ENCODE measurements at regions not wholly inside any gene's neighbourhood (a gene's known extent, or its start where the extent isn't known, plus 50 kb on each side); places are given as distances from the start of the nearest gene placed in this dataset.

DNA sequence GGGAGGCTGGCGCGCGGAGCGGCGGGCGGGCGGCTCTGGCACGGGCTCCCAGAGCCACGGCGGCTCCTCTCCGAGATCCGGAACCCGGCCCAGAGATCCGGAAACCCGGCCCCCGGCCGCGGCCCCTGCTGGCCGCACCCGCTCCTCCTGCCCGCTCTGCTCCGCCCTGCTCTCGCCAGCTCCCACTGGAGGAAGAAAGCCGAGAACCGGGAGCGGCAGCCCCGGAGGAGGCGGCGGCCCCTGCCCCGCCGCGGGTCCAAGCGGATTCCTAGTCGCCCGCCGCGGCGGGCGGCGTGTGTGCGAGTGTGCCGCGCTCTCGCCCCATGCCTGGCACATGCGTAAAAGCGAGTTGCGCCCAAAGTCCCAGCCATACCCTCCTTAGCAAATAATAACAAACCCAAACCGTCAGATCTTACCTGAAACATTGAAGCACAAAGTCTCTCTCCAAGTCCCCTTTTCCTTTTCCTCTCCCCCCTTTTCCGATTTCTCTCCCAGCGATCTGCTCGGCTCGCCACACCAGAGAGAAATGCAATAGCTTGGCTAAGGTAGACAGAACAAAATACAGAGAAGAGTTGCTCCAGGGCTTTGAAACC lies 108.7 kb upstream of the KCTD1 start:
- intact Hi-C loops (cut with DNase I), result loop anchor here (10.0 kb wide), 1 partner anchor 272 kb away; no protein-coding TSS in a partner anchor
- peak; percentile 89 for DNase-seq
- peak; percentile 94 for ATAC-seq (ENCODE audit: poor library complexity)

DNA sequence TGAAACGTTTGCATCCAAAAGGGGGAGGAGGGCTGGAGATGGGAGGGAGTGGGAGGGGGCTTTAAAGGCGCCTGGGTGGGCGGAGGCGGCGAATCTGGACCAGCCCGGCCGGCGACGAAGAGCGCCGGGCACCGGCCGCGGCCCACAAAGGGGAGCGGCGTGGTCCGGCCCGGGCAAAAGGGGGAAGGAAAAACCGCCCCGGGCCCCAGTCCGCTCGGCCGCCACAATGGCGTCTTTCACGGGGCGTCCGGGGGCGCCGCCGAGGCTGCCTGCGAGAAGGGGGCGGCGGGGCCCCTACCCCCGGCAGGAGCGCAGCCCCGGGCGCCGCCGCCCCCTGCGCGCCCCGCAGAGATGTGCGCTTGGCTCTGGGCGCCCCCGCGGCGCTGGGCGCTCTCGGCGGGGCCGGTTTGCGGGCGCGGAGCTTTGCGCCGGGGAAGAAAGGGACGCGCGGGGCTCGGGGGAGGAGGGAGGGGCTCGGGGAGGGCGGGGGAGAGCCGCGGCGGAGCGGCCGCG lies 108.1 kb upstream of the KCTD1 start:
- ATAC-seq (ENCODE audit: poor library complexity) (peak; percentile 26), DNase-seq (no peak)
- intact Hi-C loops (cut with DNase I), result loop anchor here (10.0 kb wide), 1 partner anchor 272 kb away; no protein-coding TSS in a partner anchor

DNA sequence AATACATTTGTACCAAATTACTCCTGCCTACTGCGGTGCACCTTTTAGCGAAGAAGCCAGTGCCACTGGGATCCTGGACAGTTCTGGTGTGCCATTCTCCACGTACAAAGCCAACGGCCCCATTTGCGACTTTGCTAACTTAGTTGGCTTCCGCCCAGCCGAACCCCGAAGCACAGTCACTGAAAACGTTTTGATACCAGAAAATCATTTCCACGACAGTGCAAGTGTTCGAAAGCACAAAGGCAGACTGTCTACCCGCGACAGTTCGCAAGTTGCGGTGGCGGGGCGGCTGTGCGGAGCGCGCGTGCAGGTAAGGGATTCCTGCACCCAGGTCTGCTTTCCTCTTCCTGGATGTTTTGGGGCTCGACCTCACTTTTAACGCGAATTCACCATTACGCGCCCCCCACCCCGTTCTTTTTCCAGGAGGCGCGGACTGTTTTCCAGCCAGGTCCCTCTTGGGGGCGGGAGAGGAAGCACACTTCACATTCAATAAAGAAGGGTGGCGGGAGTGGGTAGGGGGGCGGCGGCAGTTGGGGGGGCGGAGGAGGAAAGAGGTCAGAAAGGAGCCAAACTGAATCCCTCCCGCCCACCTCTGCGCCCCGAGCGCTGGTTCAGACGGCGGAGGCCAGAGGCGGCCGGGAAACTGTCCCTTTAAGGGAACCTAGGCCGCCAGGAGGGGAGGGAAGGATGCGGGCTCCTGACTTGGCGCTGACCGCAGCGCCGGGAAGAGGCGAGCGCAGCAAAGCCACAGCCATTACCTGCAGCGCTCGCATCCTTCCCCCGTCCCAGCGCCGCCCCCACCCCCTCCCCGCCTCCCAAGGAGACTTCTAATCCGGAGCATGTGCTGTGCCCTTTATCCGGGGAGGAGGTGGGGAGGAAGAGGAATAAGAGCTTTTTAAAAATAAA lies 107.4 kb upstream of the KCTD1 start:
- intact Hi-C loops (cut with DNase I), result loop anchor here (10.0 kb wide), 1 partner anchor 271 kb away; no protein-coding TSS in a partner anchor
- peak; percentile 83 for ATAC-seq (ENCODE audit: poor library complexity)
- DNase-seq, result peak; percentile 76

DNA sequence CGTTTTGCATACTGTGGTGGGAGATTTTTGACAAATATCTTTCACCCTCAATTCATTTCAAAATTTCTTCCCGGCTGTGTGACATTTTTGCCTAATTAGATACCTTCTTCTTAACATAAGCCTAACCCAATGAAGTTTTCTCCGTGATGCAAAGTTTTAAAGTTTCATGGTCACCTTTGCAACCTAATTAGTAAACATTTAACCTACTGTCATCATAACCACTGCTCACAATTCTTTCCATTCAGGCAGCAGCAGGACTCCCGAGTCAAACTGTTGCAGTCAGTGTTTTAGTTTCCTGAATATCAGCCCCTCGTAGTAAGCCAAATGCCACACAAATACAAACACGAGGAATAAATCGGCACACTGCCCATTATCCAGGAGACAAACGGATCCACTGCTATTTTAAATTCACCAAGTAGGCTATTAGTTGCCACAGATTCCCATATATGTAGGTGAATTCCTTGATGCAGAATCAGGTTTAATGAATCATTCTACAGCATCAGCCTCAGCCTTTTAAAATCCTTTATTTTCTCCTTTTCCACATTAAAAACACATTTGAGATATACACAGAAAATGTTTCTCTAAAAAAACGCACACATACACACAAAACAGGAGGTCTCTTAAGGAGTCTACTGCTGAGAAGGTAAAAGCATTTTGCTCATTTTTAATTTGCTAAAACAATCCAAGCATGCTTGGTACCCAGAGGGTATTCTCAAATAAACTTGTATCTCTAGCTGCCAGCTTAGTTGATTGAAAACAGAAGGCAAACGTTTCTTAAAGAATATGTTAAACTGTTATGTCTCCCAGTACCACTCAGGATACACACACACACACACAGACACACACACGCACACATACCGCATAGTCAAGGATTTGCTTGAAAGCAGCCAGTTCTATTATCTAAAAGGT lies 106.5 kb upstream of the KCTD1 start:
- ATAC-seq (ENCODE audit: poor library complexity) (no peak), DNase-seq (no peak)
- intact Hi-C loops (cut with DNase I), result loop anchor here (10.0 kb wide), 1 partner anchor 270 kb away; no protein-coding TSS in a partner anchor

DNA sequence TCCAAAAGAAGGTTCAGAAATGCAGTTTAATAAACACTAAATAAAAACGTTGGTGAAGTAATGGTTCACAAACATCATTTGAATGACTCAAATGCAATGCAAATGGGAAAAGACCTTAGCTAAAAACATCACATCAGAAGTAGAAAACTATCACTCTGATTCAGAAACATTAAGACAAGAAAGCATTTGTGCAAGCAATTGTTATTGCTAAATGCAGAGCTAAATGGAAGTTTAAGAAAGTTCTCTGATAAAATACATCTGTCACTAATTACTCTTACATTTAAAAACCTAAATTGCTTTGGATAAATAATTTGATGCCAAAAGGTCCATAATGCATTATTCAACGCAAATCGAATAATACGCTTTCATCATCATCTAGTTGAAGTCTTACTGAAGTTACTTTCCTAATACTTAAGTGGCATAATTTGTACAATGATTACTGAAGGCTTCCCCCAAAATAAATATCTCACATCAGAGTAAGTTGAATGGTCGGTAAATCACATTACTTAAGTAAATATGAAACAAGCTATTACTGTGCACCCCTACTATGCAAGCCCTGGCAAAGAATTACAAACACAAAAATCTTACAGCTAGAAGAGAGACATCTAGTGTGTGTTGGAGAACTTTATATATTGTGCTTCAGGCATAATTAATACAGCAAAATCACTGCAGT lies 105.7 kb upstream of the KCTD1 start:
- no peak for ATAC-seq (ENCODE audit: poor library complexity)
- intact Hi-C loops (cut with DNase I), result loop anchor here (10.0 kb wide), 1 partner anchor 269 kb away; no protein-coding TSS in a partner anchor

DNA sequence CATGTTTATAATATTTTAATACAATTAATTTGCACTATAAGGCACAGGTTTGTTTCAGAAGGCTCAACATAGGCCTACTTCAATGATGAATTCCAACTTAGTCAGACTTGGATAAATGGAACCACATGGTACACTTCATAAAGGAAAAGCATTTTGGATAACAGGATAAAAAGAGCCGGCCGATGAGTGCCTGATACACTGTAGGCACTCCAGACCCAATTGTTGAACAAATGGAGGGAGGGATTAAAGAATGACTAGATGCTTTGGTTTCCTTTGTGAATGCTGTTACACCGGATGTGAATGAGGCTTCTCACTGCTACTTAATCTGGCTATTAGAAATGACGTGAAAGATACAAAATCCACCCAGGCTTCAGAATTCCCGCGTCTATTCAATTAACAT lies 104.1 kb upstream of the KCTD1 start:
- no peak for DNase-seq
- intact Hi-C loops (cut with DNase I), result loop anchor here (10.0 kb wide), 1 partner anchor 268 kb away; no protein-coding TSS in a partner anchor
- no peak for ATAC-seq (ENCODE audit: poor library complexity)

More for the DNA sequence above, 105.7 kb upstream of the KCTD1 start:
- DNase-seq, result no peak

DNA sequence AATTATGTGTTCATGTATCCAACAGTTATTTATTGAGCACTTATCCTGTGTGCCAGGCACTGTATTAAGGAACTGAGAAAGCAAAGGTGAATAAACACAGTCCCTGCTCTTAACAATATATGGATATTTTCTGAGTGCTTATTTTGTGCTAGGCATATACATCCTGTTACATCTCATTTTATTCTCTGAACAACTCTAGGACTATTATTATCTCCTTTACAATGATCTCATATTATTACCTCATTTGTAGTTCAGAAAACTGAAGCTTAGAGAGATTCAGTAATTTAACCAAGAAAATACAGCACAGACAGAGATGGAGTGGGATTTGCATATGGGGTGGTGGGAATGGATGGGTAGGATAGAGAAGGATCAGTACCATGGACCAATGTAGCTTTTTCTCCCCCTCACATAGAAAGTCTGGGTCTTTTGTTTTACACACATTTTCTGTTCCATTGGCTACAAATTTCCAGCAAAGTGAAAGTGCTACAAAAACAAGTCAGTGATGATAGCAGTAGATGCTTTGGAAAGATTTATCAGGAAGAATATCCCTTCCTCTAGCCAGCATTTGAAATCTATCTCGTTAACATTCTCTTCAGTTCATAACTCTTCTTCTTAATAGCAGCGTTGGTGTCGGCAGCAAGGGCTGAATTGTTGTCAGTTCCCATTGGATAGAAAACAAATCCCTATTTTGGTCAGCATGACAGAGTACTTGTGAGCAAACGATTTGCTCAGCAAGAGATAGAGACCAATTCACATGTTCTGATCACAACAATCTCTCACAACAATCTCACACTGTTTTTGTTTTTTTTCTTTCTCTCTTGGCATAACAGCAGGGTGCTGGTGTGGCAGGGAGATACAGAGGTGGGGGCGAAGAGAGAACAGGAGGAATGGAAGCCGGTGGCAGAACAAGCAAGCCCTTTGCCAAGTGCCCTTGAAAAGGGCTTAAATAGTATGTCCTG lies 102.2 kb upstream of the KCTD1 start:
- intact Hi-C loops (cut with DNase I), result loop anchor here (10.0 kb wide), 1 partner anchor 266 kb away; no protein-coding TSS in a partner anchor
- DNase-seq (no peak), ATAC-seq (ENCODE audit: poor library complexity) (peak; percentile 71)

DNA sequence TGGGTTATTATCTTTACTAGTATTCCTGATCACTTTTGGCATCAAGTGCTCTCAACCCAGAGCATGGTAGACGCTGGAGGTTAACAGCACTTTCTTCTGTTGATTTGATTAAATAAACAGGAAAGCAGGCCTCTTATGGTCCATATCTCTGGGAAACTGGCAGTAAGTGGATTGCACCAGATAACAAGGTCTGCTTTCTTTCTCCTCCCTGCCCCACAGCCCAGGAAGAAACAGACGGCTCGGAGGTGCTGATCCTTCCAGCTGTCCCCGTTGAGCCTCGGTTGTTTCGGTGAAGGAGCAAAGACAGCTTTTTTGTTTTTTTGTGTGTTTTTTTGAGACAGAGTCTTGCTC lies 100.8 kb upstream of the KCTD1 start:
- ATAC-seq (ENCODE audit: poor library complexity), result no peak
- no peak for DNase-seq
- intact Hi-C loops (cut with DNase I), result no loop called here

DNA sequence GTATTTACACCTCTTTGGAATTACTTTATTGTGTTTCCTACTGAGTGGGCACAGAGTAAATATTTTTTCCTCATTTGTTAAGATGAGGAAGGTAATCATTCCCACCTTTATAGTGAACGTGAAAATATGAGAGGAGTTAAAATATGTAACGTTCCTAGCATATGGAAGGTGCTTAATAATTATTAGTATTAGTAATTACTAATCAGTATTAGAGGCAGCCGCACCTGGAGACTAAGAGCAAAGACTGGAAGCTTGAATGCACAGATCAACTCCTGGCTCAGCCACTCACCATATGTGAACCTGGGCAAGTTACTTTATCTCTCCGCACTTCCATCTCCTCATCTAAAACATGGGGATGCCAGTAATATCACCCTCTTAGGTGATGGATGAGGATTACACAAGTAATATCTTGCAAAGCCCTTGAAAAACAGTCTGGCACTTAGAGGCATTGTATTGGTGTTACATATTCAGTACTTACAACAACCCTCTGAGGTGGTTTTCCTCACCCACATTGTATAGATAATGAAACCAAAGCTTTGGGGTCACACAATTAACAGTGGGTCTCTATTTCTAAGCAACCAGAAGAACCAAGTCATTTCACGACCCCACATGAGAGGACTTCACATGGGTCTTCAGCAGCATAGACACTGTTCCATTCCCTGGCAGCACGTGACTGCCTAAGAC lies 100.3 kb upstream of the KCTD1 start:
- ATAC-seq (ENCODE audit: poor library complexity) (no peak), DNase-seq (no peak)
- intact Hi-C loops (cut with DNase I), result no loop called here

DNA sequence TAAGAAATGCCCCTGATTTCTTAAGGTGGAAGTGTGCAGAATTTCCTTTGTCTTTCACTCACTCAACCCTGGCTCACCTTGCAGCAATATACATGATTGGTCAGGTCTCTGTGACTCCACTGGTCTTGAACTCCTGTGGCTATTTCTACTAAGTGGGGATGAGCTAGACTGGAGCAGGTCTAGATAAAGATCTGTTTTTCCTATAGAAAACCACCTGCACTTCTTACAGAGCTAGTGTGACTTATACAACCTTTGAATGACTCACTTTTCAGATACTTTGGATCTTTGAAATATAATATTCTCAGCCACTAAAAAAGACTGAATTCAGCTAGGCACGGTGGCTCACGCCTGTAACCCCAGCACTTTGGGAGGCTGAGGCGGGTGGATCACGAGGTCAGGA lies 98.5 kb upstream of the KCTD1 start:
- ATAC-seq (ENCODE audit: poor library complexity) (no peak), DNase-seq (no peak)
- intact Hi-C loops (cut with DNase I), result no loop called here

DNA sequence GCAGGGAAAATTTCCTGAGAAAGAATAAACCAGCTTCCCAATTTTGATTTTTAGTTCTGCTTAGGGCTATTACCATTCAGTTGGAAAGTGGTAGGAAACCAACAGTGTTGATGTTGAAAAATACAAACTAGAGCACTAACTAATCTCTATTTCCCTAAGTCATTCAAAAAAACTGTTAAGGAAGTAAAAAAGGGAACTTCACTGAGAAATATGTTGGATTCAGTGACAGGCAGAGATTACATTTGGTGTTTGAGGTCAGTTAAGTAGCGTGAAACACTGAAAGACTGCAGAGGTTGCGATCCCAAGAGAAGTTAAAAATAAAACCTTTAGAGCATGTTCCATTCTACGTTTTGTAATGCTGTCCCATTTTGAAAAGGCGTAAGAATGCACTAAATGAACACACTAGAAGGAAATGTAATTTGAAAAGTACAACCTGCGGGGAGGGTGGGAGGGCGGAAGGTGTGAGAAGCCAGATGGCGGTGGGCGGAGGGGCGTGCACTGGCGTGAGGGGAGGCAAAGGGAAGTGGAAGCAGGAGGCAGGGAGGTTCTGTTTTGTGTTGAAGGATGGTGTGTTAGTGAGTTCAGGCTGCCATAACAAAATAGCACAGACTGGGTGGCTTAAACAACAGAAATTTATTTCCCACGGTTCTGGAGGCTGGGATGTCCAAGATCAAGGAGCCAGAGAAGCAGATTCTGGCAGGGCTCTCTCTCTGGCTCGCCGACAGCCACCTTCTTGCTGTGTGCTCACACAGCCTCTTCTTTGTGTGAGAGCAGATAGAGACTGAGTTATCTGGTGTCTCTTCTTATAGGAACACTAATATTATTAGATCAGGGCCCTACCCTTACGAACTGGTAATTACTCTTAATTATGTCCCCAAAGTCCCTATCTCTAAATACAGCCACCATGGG lies 94.3 kb upstream of the KCTD1 start:
- no peak for DNase-seq
- intact Hi-C loops (cut with DNase I), result no loop called here
- peak; percentile 25 for ATAC-seq (ENCODE audit: poor library complexity)

DNA sequence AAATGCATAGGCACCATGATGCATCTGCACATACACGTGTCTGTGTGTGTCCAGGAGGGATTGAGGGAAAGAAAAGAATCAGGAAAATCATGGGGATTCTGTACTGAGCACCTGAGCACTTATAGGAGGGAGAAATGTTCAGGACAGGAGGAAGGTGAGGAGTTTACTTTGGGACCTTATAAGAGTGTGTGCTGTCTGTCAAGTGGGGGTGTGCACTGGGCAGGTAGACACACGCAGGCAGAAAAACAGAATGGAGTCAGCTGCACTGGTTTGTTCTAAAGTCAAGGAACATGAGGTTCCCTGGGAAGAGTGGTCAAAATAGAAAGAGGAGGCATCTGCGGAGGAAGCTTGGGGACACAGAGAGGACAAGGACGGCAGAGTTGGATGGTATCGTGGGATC lies 92.2 kb upstream of the KCTD1 start:
- intact Hi-C loops (cut with DNase I), result no loop called here
- no peak for DNase-seq
- ATAC-seq (ENCODE audit: poor library complexity), result no peak

DNA sequence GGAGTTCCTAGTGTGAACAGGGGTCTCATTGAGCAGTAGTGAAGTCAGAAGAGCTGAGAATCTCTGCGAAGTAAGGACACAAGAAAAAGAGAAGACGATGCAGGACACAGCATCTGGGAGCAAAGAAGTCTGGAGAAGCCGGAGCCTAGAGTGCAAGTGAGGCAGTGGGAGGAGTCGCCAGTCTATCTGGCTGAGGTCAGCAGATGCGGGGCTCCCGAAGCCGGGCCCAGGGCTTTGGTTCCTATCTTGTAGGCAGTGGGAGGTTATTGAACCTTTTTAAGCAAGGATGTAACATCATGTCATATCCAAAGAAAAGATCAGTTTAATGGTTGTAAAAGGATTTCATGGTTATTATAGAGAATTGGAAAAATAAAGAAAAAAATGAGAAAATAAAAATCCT lies 90.8 kb upstream of the KCTD1 start:
- no peak for ATAC-seq (ENCODE audit: poor library complexity)
- DNase-seq, result no peak
- intact Hi-C loops (cut with DNase I), result no loop called here

DNA sequence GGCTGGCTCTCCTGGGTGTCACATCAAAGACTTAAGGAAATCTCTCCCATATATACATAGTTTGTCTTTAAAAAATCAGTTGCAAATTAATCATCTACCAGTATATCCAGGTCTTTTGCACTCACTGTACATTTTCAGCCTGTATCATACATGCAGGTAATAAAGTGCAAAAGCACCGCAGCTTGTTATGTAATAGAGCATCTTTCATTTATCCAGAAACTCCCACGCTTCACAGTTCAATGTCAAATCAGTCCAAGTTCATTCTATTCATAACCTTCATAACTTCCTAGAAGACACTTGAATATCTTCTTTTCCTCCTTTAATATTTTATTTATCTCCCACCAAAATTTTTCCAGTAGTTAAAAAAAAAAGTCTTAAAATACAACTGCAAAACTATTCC lies 89.6 kb upstream of the KCTD1 start:
- intact Hi-C loops (cut with DNase I), result no loop called here
- no peak for ATAC-seq (ENCODE audit: poor library complexity)
- no peak for DNase-seq

DNA sequence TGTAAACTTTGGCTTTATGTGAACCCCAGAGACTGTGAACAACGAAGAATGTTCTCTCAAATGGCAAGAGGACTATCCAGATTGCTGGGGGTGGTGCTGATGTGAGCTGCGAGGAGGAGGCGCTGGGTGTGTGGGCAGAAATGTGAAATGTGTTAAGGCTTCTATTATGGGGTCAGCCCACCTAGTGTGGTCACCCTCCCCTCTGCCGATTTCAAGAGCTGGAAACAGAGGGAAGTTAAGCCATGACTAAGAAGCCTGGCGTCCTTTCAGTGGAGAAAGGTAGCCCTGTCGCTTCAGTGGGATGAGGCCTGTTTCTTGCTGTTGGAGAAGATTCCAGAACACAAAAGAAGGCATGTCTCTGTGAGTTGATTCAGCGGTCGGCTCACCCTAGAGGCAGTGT lies 89.0 kb upstream of the KCTD1 start:
- DNase-seq (no peak), ATAC-seq (ENCODE audit: poor library complexity) (no peak)
- intact Hi-C loops (cut with DNase I), result no loop called here

DNA sequence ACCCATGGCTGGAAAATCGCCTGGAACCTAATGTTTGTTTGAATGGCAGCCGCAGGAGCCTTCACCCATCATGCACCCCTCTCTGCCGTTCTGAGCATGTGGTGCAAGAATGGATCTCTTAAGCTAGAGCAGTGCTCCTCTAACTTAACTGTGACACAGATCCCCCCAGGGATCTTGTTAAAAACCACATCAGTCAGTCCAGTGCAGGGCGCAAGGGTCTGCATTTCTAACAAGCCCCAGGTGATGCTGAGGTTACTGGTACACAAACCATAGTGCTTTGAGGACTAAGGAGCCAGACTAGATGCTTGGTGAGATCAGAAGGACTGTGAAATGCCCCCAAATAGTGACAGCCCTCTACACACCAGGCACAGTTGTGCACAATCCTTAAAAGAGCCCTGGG lies 87.1 kb upstream of the KCTD1 start:
- no peak for DNase-seq
- ATAC-seq (ENCODE audit: poor library complexity), result no peak
- intact Hi-C loops (cut with DNase I), result no loop called here

All from Right ventricle myocardium superior (tissue), 1 donor.